Erythroblast (primary cell): ENCODE measurements at regions not wholly inside any gene's neighbourhood (a gene's known extent, or its start where the extent isn't known, plus 50 kb on each side); places are given as distances from the start of the nearest gene placed in this dataset.

Experiments used
- DNase-seq, 2 experiments: peaks; one replicate each; lab custom pipeline; 2025; lab: John Stamatoyannopoulos, UW
- GATA1 ChIP-seq: IDR thresholded peaks from 2 replicates; pipeline ENCODE4 v1.6.1; 2011; ENCODE audit warnings: low read depth, mild to moderate bottlenecking, control low read depth, low read length, moderate library complexity
- POLR2A ChIP-seq: IDR thresholded peaks from 2 replicates; pipeline ENCODE4 v1.6.1; 2011; ENCODE audit warnings: mild to moderate bottlenecking, low read length

DNA sequence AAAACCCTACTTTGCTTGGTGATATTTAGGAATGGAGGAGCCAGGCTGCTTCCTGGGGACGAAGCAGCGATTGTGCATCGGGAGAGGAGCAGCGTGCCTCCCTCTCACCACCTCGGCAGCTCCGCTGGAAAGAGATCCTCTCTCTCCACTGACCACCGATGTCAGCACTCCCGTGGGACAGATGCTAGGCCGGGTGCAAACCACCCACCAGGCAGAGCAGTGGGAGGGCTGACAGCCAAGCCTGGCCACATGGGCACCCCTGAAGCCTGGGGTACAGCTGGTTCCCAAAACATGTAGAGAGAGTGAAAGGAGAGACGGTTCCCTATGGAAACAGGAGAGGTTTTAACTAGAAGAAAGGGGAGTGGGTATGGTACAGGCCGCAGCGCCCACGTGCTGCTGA is 220.0 kb downstream of the ANKRD60 start:
- no peak for TF ChIP-seq POLR2A
- TF ChIP-seq GATA1 = no peak
- no peak for DNase-seq

DNA sequence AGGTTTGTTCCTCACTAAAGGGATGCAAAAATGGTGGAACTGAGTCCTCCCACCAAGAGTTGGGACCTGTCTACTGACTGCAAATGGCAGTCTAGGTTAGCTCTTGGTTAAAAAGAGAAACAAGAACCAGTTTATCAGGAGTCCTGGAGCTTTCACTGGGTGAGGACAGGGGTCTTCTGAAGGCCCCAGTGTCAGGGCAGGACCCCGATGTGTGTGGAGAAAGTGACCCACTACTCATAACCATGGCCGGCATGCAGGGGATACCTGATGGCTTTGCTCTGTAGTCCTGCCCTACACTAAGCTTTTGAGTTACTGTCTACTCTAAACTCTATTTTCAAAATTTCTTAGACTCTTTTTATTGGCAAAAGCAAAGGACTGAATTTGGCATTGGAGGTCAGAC is 220.5 kb downstream of the ANKRD60 start:
- no peak for DNase-seq
- TF ChIP-seq POLR2A (no peak), GATA1 (no peak)

DNA sequence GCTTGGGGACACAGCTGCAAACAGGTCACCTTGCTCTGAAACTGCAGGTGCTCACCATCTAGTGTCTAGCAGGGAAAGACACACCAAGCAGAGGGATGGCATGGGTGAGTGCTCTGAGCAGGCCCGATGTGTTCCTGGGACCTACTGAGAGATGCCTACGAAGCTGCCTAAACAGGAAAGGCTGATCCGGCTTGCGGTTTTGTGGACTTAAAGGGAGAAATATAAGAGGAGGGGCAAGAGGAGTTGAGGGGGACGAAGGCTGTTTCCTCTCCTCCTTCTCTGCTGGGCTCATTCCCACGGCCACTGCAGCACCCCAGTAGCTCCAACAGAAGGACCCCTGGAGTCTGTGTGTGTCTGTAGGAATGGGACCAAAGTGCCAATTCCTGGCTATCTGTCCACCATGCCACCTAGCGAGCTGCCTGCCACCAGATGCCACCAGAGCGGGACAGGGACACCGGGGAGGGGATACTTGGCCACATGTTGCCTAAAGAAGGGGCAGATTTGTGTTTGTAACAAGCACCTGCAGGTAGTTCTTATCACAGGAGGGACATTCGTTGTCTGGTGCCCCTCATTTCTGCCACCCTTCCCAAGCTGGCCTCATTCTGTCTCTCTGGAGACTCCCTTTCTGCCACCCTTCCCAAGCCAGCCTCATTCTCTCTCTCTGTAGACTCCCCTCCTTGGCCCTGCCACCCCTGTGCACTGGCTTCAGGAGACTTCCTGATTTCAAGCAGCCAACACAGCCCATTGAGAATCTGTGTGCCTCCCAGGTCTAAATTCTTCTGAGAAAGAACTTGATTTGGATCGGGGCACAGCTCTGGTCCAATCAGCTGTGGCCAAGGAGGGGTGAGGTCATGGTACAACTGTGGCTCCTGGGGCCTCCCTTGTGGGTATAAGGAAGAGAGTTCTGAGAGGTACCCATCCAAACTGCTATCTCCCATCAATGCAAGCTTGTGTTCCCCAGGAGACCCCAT is 221.8 kb downstream of the ANKRD60 start:
- TF ChIP-seq POLR2A = no peak
- no peak for TF ChIP-seq GATA1
- DNase-seq = no peak

DNA sequence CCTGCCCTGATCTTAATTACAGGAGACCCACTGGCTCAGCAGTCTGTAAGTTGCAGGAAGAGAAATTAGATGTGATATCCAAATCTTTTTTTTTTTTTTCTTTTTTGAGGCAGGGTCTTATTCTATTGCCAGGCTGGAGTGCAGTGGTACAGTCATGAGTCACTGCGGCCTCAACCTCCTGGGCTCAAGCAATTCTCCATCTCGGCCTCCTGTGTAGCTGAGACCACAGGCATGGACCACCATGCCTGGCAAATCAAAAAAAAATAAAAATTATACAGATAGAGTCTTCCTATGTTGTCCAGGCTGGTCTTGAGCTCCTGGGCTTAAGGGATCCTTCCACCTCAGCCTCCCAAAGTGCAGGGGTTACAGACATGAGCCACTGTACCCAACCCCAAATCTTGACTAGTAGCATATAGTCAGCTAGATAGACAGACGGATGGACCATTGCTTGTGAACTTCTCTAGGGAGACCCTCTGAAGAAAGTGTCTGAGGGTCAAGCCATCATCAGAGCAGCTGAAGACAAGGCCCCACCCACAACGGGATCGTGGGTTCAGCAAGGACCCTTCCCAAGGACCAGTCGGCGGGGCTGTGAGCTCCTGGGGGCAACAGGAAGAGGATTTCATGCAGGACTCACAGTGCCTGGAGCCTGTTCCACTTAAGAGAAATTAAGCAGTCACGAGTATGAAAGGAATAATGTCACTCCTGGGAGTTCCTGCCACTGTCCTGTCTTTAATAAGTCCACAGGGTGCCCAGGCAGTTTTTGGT is 222.7 kb downstream of the ANKRD60 start:
- TF ChIP-seq POLR2A (no peak), GATA1 (no peak)
- DNase-seq = no peak

DNA sequence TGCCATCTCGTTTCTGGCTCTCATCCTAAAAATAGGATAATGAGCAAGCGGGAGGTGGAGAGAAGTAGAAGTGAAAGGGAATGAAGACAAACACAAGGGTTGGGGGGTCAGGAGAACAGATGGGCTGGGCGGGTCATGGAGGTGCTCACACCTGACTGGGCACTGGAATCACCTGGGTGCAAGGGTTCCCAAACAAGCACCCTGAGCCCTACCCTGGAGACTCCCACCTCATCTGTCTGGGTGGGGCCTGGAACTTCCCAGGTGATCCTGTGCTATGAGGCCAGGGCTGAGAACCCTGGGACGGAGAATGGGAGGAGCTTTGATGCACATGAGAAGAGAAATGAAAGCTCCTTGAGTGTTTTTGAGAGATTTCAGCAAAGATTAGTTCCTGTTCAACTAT is 223.6 kb downstream of the ANKRD60 start:
- no peak for DNase-seq
- TF ChIP-seq POLR2A (no peak), GATA1 (no peak)

- TF ChIP-seq POLR2A = no peak
- TF ChIP-seq GATA1 = no peak
- no peak for DNase-seq
Measured at GRCh38 chr20:58004146-58004545, 224.3 kb downstream of the ANKRD60 start.

- TF ChIP-seq GATA1 = no peak
- peak; percentile 7 to 8 for DNase-seq
Measured at GRCh38 chr20:58003525-58003924, 224.9 kb downstream of the ANKRD60 start.

GRCh38 chr20:58002901-58003300 is 225.6 kb downstream of the ANKRD60 start:
- TF ChIP-seq POLR2A = no peak
- TF ChIP-seq GATA1 = no peak
- DNase-seq = no peak

- TF ChIP-seq GATA1 (no peak), POLR2A (no peak)
- no peak for DNase-seq
Measured at GRCh38 chr20:58001946-58002345, 226.5 kb downstream of the ANKRD60 start.

DNA sequence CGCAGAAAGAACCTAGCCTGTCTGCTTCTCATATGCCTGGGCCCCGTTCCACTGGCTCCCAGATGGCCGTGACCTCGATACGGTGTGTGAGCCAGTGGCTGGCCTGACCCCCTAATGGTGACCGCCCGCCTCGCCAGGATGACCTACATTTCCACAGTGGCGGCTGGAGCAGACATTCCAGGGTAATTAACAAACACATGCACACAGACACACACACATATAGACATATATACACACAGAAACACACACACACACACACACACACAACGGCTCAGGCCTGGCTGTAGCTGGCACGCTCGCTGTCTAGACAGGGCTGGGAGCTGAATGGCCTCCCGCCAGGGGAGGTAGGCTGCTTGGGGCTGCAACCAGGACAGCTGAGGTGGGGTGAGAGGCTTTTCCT is 227.1 kb downstream of the ANKRD60 start:
- DNase-seq = no peak
- TF ChIP-seq GATA1 (no peak), POLR2A (no peak)

GRCh38 chr20:58000861-58001260 is 227.6 kb downstream of the ANKRD60 start:
- DNase-seq = no peak
- TF ChIP-seq GATA1 (no peak), POLR2A (no peak)

GRCh38 chr20:57999465-58000111 is 228.9 kb downstream of the ANKRD60 start:
- DNase-seq = no peak
- TF ChIP-seq GATA1 (no peak), POLR2A (no peak)

DNA sequence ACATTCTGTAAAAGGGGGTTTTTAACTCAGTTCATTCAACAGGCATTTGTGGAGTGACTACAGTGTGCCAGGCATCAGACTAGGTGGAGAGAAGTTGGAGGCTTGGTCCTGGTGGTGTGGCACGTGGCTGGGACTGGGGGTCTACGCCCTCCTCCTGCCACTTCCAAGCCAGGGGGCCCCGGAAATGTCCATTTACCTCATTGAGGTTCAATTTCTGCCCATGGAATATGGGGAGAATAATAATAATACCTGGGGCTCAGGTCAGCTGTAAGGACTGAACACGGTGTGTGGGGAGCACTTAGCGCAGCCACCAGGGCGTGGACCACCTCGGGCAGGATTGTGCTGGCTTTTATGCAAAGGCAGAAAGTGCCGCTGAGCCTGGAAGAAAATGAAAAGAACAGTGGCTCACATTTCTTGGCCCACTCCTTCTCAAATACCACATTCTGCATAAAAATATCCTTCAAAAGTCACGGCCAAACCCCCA is 229.4 kb downstream of the ANKRD60 start:
- TF ChIP-seq POLR2A (no peak), GATA1 (no peak)
- DNase-seq = no peak

GRCh38 chr20:57998276-57998675 is 230.2 kb downstream of the ANKRD60 start:
- no peak for TF ChIP-seq GATA1
- TF ChIP-seq POLR2A = no peak
- no peak for DNase-seq
